SK-N-SH (cell line): ENCODE measurements at regions not wholly inside any gene's neighbourhood (a gene's known extent, or its start where the extent isn't known, plus 50 kb on each side); places are given as distances from the start of the nearest gene placed in this dataset.

ENCODE experiments used
- CTCF ChIA-PET: fragments of 300-600, 350-600 bp; formaldehyde crosslinking; extraction: SDS; loops from one replicate; lab custom pipeline; 2021; lab: Yijun Ruan, JAX
- POLR2A ChIA-PET: fragments of 350-600 bp; sonication (Branson Sonifier 250); formaldehyde crosslinking; extraction: SDS; loops from one replicate; lab custom pipeline; 2020; ENCODE audit warnings: antibody characterized with exemption, inconsistent platforms; lab: Yijun Ruan, JAX
- DNase-seq: peaks from one replicate; pipeline ENCODE4 v3.0.0; 2012
- H2AFZ ChIP-seq: fragments of 200-600 bp; sonication (generic); 2 replicates; pipeline ENCODE4 v1.8.1; 2016; ENCODE audit warnings: antibody characterized with exemption, mild to moderate bottlenecking, low read depth
- H3F3A ChIP-seq: fragments of 200-600 bp; sonication (generic); replicated peaks from 2 replicates; pipeline ENCODE3; 2016; ENCODE audit warnings: antibody characterized with exemption, mild to moderate bottlenecking; ENCODE audit not compliant: insufficient read depth
- H3K27ac ChIP-seq, 2 experiments: fragments of 200-500 bp in 1 of 2; fragments of 200-600 bp in 1 of 2; sonication (Bioruptor generic) in 1 of 2; sonication (generic), shearing (Covaris generic) in 1 of 2; 2 replicates each; pipeline versions ENCODE4 v1.5.1 to v1.6.1; 2014 to 2016; ENCODE audit warnings: low read depth in 2 of 2, inconsistent platforms in 1 of 2, low read length in 1 of 2, mild to moderate bottlenecking in 1 of 2, mixed read lengths in 1 of 2
- H3K27me3 ChIP-seq: fragments of 200-600 bp; sonication (generic), shearing (Covaris generic); 2 replicates; pipeline ENCODE4 v1.6.1; 2016; ENCODE audit warnings: mixed run types; ENCODE audit not compliant: insufficient read depth
- H3K36me3 ChIP-seq, 2 experiments: fragments of 200-500 bp in 1 of 2; fragments of 200-600 bp in 1 of 2; sonication (Bioruptor generic) in 1 of 2; sonication (generic) in 1 of 2; replicated peaks in 1 of 2; 2 replicates each; pipeline versions ENCODE3 to v1.5.1; 2014 to 2016; ENCODE audit warnings: low read length in 1 of 2, mild to moderate bottlenecking in 1 of 2; ENCODE audit not compliant: insufficient read depth in 2 of 2, control insufficient read depth in 1 of 2
- H3K4me1 ChIP-seq, 2 experiments: fragments of 200-500 bp in 1 of 2; fragments of 200-600 bp in 1 of 2; sonication (Bioruptor generic) in 1 of 2; sonication (generic), shearing (Covaris generic) in 1 of 2; 2 replicates each; pipeline versions ENCODE4 v1.5.1 to v1.6.1; 2014 to 2016; ENCODE audit warnings: low read depth in 1 of 2, low read length in 1 of 2, mixed run types in 1 of 2; ENCODE audit not compliant: insufficient read depth in 2 of 2, control insufficient read depth in 1 of 2
- H3K4me2 ChIP-seq: fragments of 200-600 bp; sonication (generic), shearing (Covaris generic); 2 replicates; pipeline ENCODE4 v1.6.1; 2017; ENCODE audit warnings: mixed run types
- H3K4me3 ChIP-seq, 2 experiments: fragments of 200-500 bp in 1 of 2; fragments of 200-600 bp in 1 of 2; sonication (Bioruptor generic) in 1 of 2; sonication (generic), shearing (Covaris generic) in 1 of 2; 2 replicates each; pipeline versions ENCODE4 v1.5.1 to v1.8.1; 2014 to 2016; ENCODE audit warnings: low read depth in 2 of 2, inconsistent platforms in 1 of 2, low read length in 1 of 2, mild to moderate bottlenecking in 1 of 2, mixed read lengths in 1 of 2, moderate library complexity in 1 of 2
- H3K79me2 ChIP-seq: fragments of 200-600 bp; sonication (generic); 2 replicates; pipeline ENCODE4 v1.8.1; 2017; ENCODE audit warnings: mild to moderate bottlenecking; ENCODE audit not compliant: insufficient read depth
- H3K9ac ChIP-seq: fragments of 200-600 bp; sonication (generic); 2 replicates; pipeline ENCODE4 v1.6.1; 2017; ENCODE audit warnings: mixed run types
- H3K9me2 ChIP-seq: fragments of 200-600 bp; sonication (generic); 2 replicates; pipeline ENCODE4 v1.6.1; 2017; ENCODE audit warnings: mixed run types
- H3K9me3 ChIP-seq: fragments of 200-600 bp; sonication (generic); 2 replicates; pipeline ENCODE4 v1.6.1; 2017; ENCODE audit warnings: mixed run types, mild to moderate bottlenecking, moderate library complexity
- H4K20me1 ChIP-seq: fragments of 200-600 bp; sonication (generic); 2 replicates; pipeline ENCODE4 v1.6.1; 2017; ENCODE audit warnings: mild to moderate bottlenecking, mixed run types; ENCODE audit not compliant: insufficient read depth
- CHD2 ChIP-seq: fragments of 150-350 bp; IDR thresholded peaks from 2 replicates; pipeline ENCODE4 v1.6.1; 2018; ENCODE audit warnings: low read length; ENCODE audit not compliant: partially characterized antibody
- CTCF ChIP-seq: fragments of 200-600 bp; sonication (generic); IDR thresholded peaks from 2 replicates; pipeline ENCODE4 v1.6.1; 2017; ENCODE audit warnings: antibody characterized with exemption, mild to moderate bottlenecking, moderate library complexity
- EP300 ChIP-seq, 2 experiments: IDR thresholded peaks; 2 replicates each; pipeline versions ENCODE4 v1.4.0 to v1.6.1; 2012; ENCODE audit warnings: borderline replicate concordance in 1 of 2, low read depth in 1 of 2, low read length in 1 of 2
- EZH2phosphoT487 ChIP-seq: fragments of 200-600 bp; sonication (generic); IDR thresholded peaks from 2 replicates; pipeline ENCODE4 v1.6.1; 2017; ENCODE audit warnings: low read depth, mixed run types, mild to moderate bottlenecking, antibody characterized with exemption, moderate library complexity, borderline replicate concordance
- FOSL2 ChIP-seq: IDR thresholded peaks from 2 replicates; pipeline ENCODE4 v1.4.0; 2012; ENCODE audit warnings: low read depth, mild to moderate bottlenecking, moderate library complexity, borderline replicate concordance
- FOXM1 ChIP-seq: IDR thresholded peaks from 2 replicates; pipeline ENCODE4 v1.4.0; 2012; ENCODE audit warnings: low read depth, mild to moderate bottlenecking
- GATA2 ChIP-seq: sonication (generic); formaldehyde crosslinking; IDR thresholded peaks from 2 replicates; pipeline ENCODE4 v1.5.0; 2020; ENCODE audit warnings: mild to moderate bottlenecking, missing genetic modification reagents
- IRF3 ChIP-seq: fragments of 150-350 bp; IDR thresholded peaks from 2 replicates; pipeline ENCODE4 v1.6.1; 2016; ENCODE audit warnings: mild to moderate bottlenecking, low read depth, low read length
- MAX ChIP-seq: IDR thresholded peaks from 2 replicates; pipeline ENCODE4 v1.4.0; 2012; ENCODE audit warnings: low read depth
- MXI1 ChIP-seq: IDR thresholded peaks from 2 replicates; pipeline ENCODE4 v1.6.1; 2012; ENCODE audit warnings: mild to moderate bottlenecking, low read depth, low read length, improper control_type of control experiment
- NRF1 ChIP-seq: IDR thresholded peaks from 2 replicates; pipeline ENCODE4 v1.6.1; 2012; ENCODE audit warnings: low read depth, mild to moderate bottlenecking, low read length
- POLR2AphosphoS5 ChIP-seq: IDR thresholded peaks from 2 replicates; pipeline ENCODE4 v1.6.1; 2012; ENCODE audit warnings: low read depth, low read length
- RAD21 ChIP-seq: IDR thresholded peaks from 2 replicates; pipeline ENCODE4 v1.6.1; 2012; ENCODE audit warnings: mild to moderate bottlenecking, low read length
- RFX5 ChIP-seq: IDR thresholded peaks from 2 replicates; pipeline ENCODE4 v1.6.1; 2012; ENCODE audit warnings: mild to moderate bottlenecking, improper control_type of control experiment, low read length
- RXRA ChIP-seq: IDR thresholded peaks from 2 replicates; pipeline ENCODE4 v1.4.0; 2012; ENCODE audit warnings: low read depth, mild to moderate bottlenecking, borderline replicate concordance
- SIN3A ChIP-seq: IDR thresholded peaks from 2 replicates; pipeline ENCODE4 v1.6.1; 2012; ENCODE audit warnings: low read depth, mild to moderate bottlenecking, low read length, moderate library complexity, borderline replicate concordance
- TCF12 ChIP-seq: IDR thresholded peaks from 2 replicates; pipeline ENCODE4 v1.4.0; 2012
- TEAD4 ChIP-seq: IDR thresholded peaks from 2 replicates; pipeline ENCODE4 v1.4.0; 2012; ENCODE audit warnings: mild to moderate bottlenecking, borderline replicate concordance; ENCODE audit not compliant: insufficient read depth
- USF1 ChIP-seq: IDR thresholded peaks from 2 replicates; pipeline ENCODE4 v1.4.0; 2012; ENCODE audit warnings: low read depth, borderline replicate concordance
- USF2 ChIP-seq: fragments of 150-350 bp; IDR thresholded peaks from 2 replicates; pipeline ENCODE4 v1.6.1; 2017; ENCODE audit warnings: antibody characterized with exemption, low read length, low read depth, borderline replicate concordance
- ZBTB33 ChIP-seq: IDR thresholded peaks from 2 replicates; pipeline ENCODE4 v1.4.0; 2012; ENCODE audit warnings: low read depth, borderline replicate concordance
- WGBS: methylation state at CpG from one replicate; pipeline ENCODE4 v1.1.6; 2017; ENCODE audit warnings: low lambda C conversion rate; 5-methylcytosine and 5-hydroxymethylcytosine counted together

GRCh38 chr1:207250431-207250830, 71.0 kb upstream of the CD55 start:
- Histone ChIP-seq H3K36me3 (no peaks in the 10 kb centered on the region), H3K9me2 (no peaks in the 10 kb centered on the region), H3K27me3 (no peaks in the 10 kb centered on the region), H3K4me2 (no peak overlapping the region), H3K4me3 (no peak overlapping the region), H3K9me3 (no peaks in the 10 kb centered on the region), H3K4me1 (no peaks in the 10 kb centered on the region), H3K27ac (no peak overlapping the region), H4K20me1 (no peaks in the 10 kb centered on the region), H2AFZ (no peak overlapping the region), H3K79me2 (no peaks in the 10 kb centered on the region), H3K9ac (no peak overlapping the region), H3F3A (no peaks in the 10 kb centered on the region)
- TF ChIP-seq EP300 (IDR thresholded peaks at IDR 0.05; ENCODE audit: borderline replicate concordance in 1 of 2, low read depth in 1 of 2, low read length in 1 of 2) (no peak), SIN3A (no peak), NRF1 (no peak), MAX (no peak), FOSL2 (no peak), ZBTB33 (no peak), MXI1 (no peak), RXRA (no peak), GATA2 (no peak), TEAD4 (no peak), TCF12 (no peak)
- no peak for DNase-seq
- ChIA-PET POLR2A (no interaction called here), CTCF (no interaction called here)

- Histone ChIP-seq H3K9me3 (no peaks in the 10 kb centered on the region), H3F3A (no peaks in the 10 kb centered on the region), H3K9ac (no peak overlapping the region), H3K27me3 (no peaks in the 10 kb centered on the region), H3K4me2 (no peak overlapping the region), H3K79me2 (no peaks in the 10 kb centered on the region)
- no peak for DNase-seq
- WGBS, result 0% methylated on average over 1 of the region's 1 CpG
- TF ChIP-seq FOXM1, result no peak
- no peak for TF ChIP-seq CTCF
- TF ChIP-seq SIN3A, result no peak
- TF ChIP-seq POLR2AphosphoS5, result no peak
- TF ChIP-seq EZH2phosphoT487, result no peak
- no peak for TF ChIP-seq RFX5
- TF ChIP-seq FOSL2, result no peak
- TF ChIP-seq GATA2, result no peak
- TF ChIP-seq CHD2, result no peak
- TF ChIP-seq EP300 (IDR thresholded peaks at IDR 0.05; ENCODE audit: borderline replicate concordance in 1 of 2, low read depth in 1 of 2, low read length in 1 of 2), result no peak
- no peak for TF ChIP-seq IRF3
- TF ChIP-seq USF2, result no peak
- no peak for TF ChIP-seq MAX
- no peak for TF ChIP-seq USF1
- no peak for TF ChIP-seq RAD21
- TF ChIP-seq, all 33 proteins: peak for 0
- H3K4me3 ChIP-seq, result no peak overlapping the region
- POLR2A ChIA-PET, result no interaction called here
- H4K20me1 ChIP-seq, result no peaks in the 10 kb centered on the region
- CTCF ChIA-PET, result no interaction called here
- no peaks in the 10 kb centered on the region for H3K4me1 ChIP-seq
- no peak overlapping the region for H2AFZ ChIP-seq
- H3K27ac ChIP-seq, result no peak overlapping the region
- H3K9me2 ChIP-seq, result no peaks in the 10 kb centered on the region
- no peaks in the 10 kb centered on the region for H3K36me3 ChIP-seq
Observed at GRCh38 chr1:207251066-207251465, 70.4 kb upstream of the CD55 start.
